Non-pigmented ciliary epithelial cell (primary cell): ENCODE measurements at regions not wholly inside any gene's neighbourhood (a gene's known extent, or its start where the extent isn't known, plus 50 kb on each side); places are given as distances from the start of the nearest gene placed in this dataset.
A peak's percentile ranks its signal among the peaks of the same experiment; 100 is the strongest.
"Not testable (repeated sequence)": the region's sequence is repeated elsewhere in the genome, so short reads cannot be mapped to it uniquely, and the experiment has no call there.

Source experiments
- DNase-seq: peaks from one replicate; pipeline ENCODE4 v3.0.0-alpha.2; 2010; ENCODE audit warnings: low read depth

- DNase-seq, result not testable (repeated sequence)
These were observed 102.8 kb upstream of the KCNMA1 start for GRCh38 chr10:77740396-77740795.

DNA sequence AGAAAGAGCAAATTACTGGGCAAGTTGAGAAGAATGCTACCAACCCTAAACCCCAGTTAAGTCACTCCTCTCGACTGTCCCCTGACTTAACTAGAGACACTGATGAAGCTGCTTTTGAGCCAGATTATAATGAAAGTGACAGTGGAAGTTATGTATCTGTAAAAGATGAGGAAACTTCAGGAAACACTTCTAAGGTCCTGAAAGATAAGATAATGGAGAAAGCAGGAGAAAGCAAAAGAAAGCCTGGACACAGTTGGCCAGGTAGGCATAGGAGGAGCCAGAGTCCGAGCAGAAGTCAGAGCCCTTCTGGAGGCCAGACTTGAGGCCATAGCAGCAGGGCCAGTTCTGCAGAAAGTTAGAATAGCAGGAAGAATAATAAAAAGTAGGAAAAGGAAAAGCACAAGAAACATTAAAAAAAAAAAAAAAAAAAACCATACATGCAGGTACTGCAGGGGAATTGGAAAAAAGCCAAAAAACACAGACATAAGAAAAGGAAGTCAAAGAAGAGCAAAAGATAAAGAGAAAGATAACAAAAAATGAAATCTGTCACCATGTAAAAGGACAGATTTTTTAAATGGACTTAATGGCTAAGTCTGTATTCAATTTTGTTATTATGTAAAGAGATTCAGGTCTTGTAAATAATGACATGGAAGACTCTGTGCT is 101.0 kb upstream of the KCNMA1 start:
- DNase-seq, result no peak

- peak; percentile 94 for DNase-seq
These were observed 100.0 kb upstream of the KCNMA1 start for GRCh38 chr10:77737608-77738007.

- DNase-seq, result not testable (repeated sequence)
These were observed 97.5 kb upstream of the KCNMA1 start for GRCh38 chr10:77735136-77735535.

GRCh38 chr10:77732213-77733003 is 94.8 kb upstream of the KCNMA1 start:
- DNase-seq, result no peak

- no peak for DNase-seq
These were observed 89.9 kb upstream of the KCNMA1 start for GRCh38 chr10:77727481-77727880.

DNA sequence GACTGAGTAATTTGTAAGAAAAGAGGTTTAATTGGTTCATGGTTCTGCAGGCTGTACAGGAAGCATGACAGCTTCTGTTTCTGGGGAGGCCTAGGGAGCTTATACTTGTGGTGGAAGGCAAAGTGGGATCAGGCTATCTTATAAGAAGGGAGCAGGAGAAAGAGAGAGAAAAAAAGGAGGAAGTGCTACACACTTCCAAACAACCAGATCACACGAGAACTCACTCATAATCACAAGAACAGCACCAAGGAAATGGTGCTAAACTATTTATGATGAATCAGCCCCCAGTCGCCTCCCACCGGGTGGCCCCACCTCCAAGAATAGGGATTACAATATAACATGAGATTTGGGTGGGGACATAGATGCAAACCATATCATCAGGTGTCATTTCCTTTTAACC is 89.1 kb upstream of the KCNMA1 start:
- DNase-seq, result no peak

DNA sequence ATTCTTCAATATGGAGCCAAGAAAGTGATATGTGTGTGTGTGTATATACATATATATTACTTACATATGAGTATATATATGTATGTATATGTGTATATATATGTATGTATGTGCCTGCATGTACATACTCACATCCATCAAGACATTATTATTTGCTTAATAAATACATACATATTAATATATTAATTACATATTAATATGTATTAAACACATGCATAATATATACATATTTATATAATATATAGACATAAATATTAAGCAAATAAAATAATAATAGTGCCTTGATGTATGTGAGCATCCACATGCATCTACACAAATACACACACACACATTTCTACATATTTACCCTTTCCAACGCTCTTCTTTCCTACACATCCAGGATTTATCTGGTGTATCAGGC is 88.7 kb upstream of the KCNMA1 start:
- DNase-seq, result no peak

GRCh38 chr10:77724820-77725219 is 87.2 kb upstream of the KCNMA1 start:
- DNase-seq, result no peak

- DNase-seq, result no peak
These were observed 85.8 kb upstream of the KCNMA1 start for GRCh38 chr10:77723376-77723775.

- DNase-seq, result peak; percentile 35
These were observed 85.3 kb upstream of the KCNMA1 start for GRCh38 chr10:77722956-77723355.

DNA sequence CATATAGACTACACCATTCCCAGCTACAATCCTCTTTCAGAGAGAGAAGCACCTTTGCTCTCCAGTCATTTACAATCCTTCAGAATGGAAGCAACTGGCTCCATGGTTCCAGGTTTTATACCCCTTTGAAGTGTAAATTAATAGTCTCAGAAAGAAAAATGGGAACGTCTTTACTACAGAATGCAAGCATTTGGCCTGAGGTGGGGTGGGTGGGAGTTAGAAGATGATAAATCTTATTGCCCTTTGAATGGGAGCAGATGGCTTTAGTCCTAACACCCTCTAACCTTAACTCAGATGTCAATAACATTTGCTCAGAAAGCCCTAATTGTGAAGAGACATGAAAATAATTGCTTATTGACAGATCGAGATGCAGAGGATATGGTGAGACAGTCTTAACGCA is 84.2 kb upstream of the KCNMA1 start:
- DNase-seq, result no peak

- DNase-seq, result no peak
These were observed 81.3 kb upstream of the KCNMA1 start for GRCh38 chr10:77718957-77719356.

DNA sequence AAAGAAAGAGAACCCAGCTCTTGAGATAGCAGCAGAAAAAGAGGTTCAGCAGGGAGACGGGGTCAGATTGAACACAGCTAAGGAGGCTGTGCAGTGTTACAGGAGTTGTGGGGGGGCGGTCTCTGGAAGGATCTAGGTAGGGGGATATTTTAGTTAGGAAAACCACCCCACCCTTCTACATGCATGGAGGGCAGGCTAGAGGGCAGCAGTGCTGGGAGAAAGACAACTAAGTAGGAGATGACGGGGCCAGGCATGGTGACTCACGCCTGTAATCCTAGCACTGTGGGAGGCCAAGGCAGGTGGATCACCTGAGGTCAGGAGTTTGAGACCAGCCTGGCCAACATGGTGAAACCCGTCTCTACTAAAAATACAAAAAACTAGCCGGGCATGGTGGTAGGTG is 80.7 kb upstream of the KCNMA1 start:
- DNase-seq, result not testable (repeated sequence)

DNA sequence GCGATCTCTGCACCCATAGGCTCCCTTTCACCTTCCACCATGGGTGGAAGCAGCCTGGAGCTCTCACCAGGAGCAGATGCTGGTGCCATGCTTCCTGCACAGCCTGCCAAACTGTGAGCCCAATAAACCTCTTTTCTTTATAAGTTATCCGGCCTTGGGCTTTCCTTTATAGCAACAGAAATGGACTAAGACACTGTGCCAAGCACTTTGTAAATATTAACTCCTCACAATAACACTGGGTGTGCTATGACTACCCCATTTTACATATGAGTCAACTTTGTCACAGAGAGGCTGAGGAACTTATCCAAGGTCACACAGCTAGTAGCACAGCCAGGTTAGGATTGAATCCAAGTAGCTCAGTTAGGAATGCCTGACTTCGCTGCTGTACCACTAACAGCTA is 79.7 kb upstream of the KCNMA1 start:
- DNase-seq, result no peak

DNA sequence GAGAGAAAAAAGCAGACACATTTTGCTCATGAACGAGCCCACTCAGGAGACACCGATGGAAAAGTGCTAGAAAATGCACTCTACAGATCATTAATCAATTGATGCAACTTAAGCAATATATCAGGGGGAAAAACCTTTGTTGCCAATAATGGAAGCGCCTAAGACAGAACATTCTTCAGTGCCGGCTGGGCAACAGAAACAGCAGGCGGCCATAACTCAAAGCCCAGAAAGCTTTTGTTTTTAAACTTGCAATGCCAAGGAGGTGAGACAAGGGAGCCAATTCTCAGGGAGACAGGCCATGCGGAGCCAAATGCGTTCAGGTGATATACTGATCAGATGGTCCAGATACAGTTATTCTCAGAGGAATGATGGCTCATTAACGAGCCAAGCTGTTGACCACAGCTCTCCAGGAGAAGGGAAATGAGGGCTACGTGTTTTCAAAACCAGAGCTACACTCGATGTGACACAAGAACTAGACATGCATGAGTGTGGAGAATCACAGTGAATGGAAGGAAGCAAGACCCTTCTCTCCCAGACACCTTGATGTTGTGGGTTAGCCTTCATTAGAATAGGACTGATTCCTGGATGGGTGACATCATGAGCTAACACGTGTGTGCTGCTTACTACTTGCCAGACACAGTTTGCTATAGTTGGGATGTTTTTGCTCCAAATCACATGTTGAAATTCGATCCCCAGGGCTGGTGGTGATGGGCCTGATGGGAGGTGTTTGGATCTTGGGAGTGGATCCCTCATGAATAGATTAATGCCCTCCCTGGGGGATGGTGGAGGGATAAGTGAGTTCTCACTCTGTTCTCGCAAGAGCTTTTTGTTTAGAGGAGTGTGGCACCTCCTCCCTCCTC is 79.1 kb upstream of the KCNMA1 start:
- peak; percentile 19 for DNase-seq

DNA sequence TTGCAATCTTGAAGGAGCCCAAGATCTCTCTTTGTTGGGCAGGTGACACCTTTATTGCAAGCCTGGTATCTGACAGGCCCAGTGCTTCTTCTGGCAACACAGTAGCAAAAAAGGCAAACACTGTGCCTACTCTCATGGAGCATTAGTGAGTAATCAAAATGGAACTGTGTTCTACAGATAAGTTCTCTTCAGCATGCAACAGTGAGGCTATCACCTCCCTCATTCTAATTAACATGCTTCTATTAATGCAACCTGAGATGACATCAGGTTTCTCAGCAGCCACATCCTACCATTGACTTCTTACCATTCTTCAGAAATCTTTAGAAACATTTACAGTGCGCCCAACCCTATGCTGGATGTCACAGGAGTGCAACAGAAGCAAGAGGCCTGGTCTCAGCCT is 77.9 kb upstream of the KCNMA1 start:
- DNase-seq, result no peak

DNA sequence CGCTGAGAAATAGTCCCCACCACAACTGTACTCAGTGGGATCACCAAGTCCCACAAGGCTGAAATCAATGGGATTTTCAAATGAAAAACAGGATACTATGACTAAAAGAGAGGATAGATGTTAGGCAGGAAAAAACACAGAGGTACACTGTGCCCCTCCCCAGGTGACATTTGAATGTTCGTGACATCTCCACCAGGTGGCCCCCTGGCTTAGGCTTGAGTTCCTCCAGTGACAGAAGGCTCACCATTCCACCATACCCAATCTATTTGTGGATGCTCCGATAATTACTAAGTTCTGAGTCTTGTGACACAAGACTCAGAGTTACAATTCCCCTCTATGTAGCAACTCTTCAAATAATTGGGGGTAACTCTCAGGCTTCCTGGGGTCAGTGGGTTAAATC is 77.5 kb upstream of the KCNMA1 start:
- no peak for DNase-seq

GRCh38 chr10:77713521-77714280 is 76.1 kb upstream of the KCNMA1 start:
- no peak for DNase-seq

- DNase-seq, result no peak
These were observed 74.6 kb upstream of the KCNMA1 start for GRCh38 chr10:77712207-77712606.

DNA sequence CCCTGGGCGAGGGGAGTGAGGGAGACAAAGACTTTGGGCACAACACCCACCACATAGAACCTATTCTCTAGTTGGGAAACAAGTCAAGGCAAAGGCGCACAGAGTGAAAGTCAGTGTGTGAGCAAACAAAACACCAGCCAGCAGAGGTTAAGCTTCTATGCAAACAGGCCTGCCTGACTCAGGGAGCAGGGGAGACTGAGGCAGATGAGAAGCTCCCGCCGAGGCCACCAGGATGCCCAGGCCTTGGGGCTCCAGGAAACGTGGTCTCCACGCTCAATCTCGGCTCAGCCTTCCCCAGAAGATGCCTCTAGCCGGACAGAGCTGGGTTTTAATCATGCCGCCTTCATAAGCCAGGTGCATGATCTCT is 74.1 kb upstream of the KCNMA1 start:
- DNase-seq, result no peak
